H9 (cell line): ENCODE measurements at regions not wholly inside any gene's neighbourhood (a gene's known extent, or its start where the extent isn't known, plus 50 kb on each side); places are given as distances from the start of the nearest gene placed in this dataset.

Experiments used
- DNase-seq: peaks from one replicate; pipeline ENCODE4 v3.0.0-alpha.2; 2017
- H2AFZ ChIP-seq: one replicate; pipeline ENCODE4 v1.6.1; 2013; ENCODE audit warnings: mild to moderate bottlenecking, low read length, control low read depth, moderate library complexity
- H2AK5ac ChIP-seq: 2 replicates; pipeline ENCODE4 v1.6.1; 2013; ENCODE audit warnings: low read length, control low read depth, mixed read lengths; ENCODE audit not compliant: insufficient read length
- H2BK120ac ChIP-seq: one replicate; pipeline ENCODE4 v1.6.1; 2013; ENCODE audit warnings: low read depth, mild to moderate bottlenecking, low read length, control low read depth, inconsistent platforms; ENCODE audit not compliant: poor library complexity, severe bottlenecking
- H2BK12ac ChIP-seq: 2 replicates; pipeline ENCODE4 v1.6.1; 2013; ENCODE audit warnings: low read length, control low read depth, mixed read lengths, low read depth; ENCODE audit not compliant: insufficient read length
- H2BK15ac ChIP-seq: 2 replicates; pipeline ENCODE4 v1.6.1; 2013; ENCODE audit warnings: low read depth, low read length, control low read depth
- H2BK20ac ChIP-seq: one replicate; pipeline ENCODE4 v1.6.1; 2013; ENCODE audit warnings: low read depth, mild to moderate bottlenecking, low read length, control low read depth, inconsistent platforms; ENCODE audit not compliant: poor library complexity, severe bottlenecking
- H2BK5ac ChIP-seq: 2 replicates; pipeline ENCODE4 v1.6.1; 2013; ENCODE audit warnings: low read length, control low read depth, mixed read lengths; ENCODE audit not compliant: insufficient read length
- H3K14ac ChIP-seq: 2 replicates; pipeline ENCODE4 v1.6.1; 2013; ENCODE audit warnings: low read length, control low read depth; ENCODE audit not compliant: insufficient read depth
- H3K18ac ChIP-seq: 2 replicates; pipeline ENCODE4 v1.6.1; 2013; ENCODE audit warnings: low read depth, mild to moderate bottlenecking, mixed read lengths, low read length, control low read depth; ENCODE audit not compliant: insufficient read length
- H3K23ac ChIP-seq: 2 replicates; pipeline ENCODE4 v1.6.1; 2013; ENCODE audit warnings: low read length, control low read depth, mixed read lengths, low read depth; ENCODE audit not compliant: insufficient read length
- H3K23me2 ChIP-seq: 2 replicates; pipeline ENCODE4 v1.6.1; 2013; ENCODE audit warnings: low read depth, mild to moderate bottlenecking, mixed read lengths, low read length, control low read depth; ENCODE audit not compliant: insufficient read length, poor library complexity, severe bottlenecking
- H3K27ac ChIP-seq: 2 replicates; pipeline ENCODE4 v1.5.1; 2013; ENCODE audit warnings: low read length, control low read depth, mixed read lengths, low read depth; ENCODE audit not compliant: insufficient read length
- H3K27me3 ChIP-seq: 2 replicates; pipeline ENCODE4 v1.6.1; 2013; ENCODE audit warnings: low read length, control low read depth, inconsistent platforms; ENCODE audit not compliant: insufficient read depth
- H3K4ac ChIP-seq: 2 replicates; pipeline ENCODE4 v1.6.1; 2013; ENCODE audit warnings: low read depth, mild to moderate bottlenecking, control low read depth, inconsistent platforms, low read length, moderate library complexity
- H3K4me1 ChIP-seq: 2 replicates; pipeline ENCODE4 v1.6.1; 2013; ENCODE audit warnings: low read length, control low read depth, inconsistent platforms; ENCODE audit not compliant: insufficient read depth
- H3K4me2 ChIP-seq: 2 replicates; pipeline ENCODE4 v1.6.1; 2013; ENCODE audit warnings: low read length, control low read depth, mixed read lengths; ENCODE audit not compliant: insufficient read length, insufficient read depth
- H3K56ac ChIP-seq: 2 replicates; pipeline ENCODE4 v1.6.1; 2013; ENCODE audit warnings: low read depth, mild to moderate bottlenecking, mixed read lengths, low read length, control low read depth; ENCODE audit not compliant: insufficient read length
- H3K79me1 ChIP-seq: 2 replicates; pipeline ENCODE4 v1.6.1; 2013; ENCODE audit warnings: low read depth, mild to moderate bottlenecking, moderate library complexity, low read length, control low read depth, inconsistent platforms; ENCODE audit not compliant: insufficient read depth, poor library complexity, severe bottlenecking
- H3K79me2 ChIP-seq: 2 replicates; pipeline ENCODE4 v1.6.1; 2013; ENCODE audit warnings: low read length, control low read depth, inconsistent platforms; ENCODE audit not compliant: insufficient read depth
- H3K9ac ChIP-seq: 2 replicates; pipeline ENCODE4 v1.6.1; 2013; ENCODE audit warnings: low read length, control low read depth, mixed read lengths; ENCODE audit not compliant: insufficient read length; ENCODE audit errors: extremely low read depth
- H3K9me3 ChIP-seq: one replicate; pipeline ENCODE4 v1.6.1; 2013; ENCODE audit warnings: low read depth, low read length, inconsistent platforms; ENCODE audit not compliant: control insufficient read depth
- H3T11ph ChIP-seq: one replicate; pipeline ENCODE4 v1.6.1; 2013; ENCODE audit warnings: mild to moderate bottlenecking, low read length, control low read depth, inconsistent platforms
- H4K20me1 ChIP-seq: one replicate; pipeline ENCODE4 v1.6.1; 2013; ENCODE audit not compliant: control insufficient read depth, insufficient read length, insufficient read depth
- H4K5ac ChIP-seq: 2 replicates; pipeline ENCODE4 v1.6.1; 2013; ENCODE audit warnings: low read depth, mild to moderate bottlenecking, mixed read lengths, low read length, control low read depth; ENCODE audit not compliant: insufficient read length
- H4K8ac ChIP-seq: replicated peaks from 2 replicates; pipeline ENCODE4 v1.6.1; 2013; ENCODE audit warnings: low read length, control low read depth, mixed read lengths, low read depth; ENCODE audit not compliant: insufficient read length
- H4K91ac ChIP-seq: 2 replicates; pipeline ENCODE4 v1.6.1; 2013; ENCODE audit warnings: low read depth, mild to moderate bottlenecking, moderate library complexity, mixed read lengths, low read length, control low read depth; ENCODE audit not compliant: insufficient read length
- H3K27ac Mint-ChIP-seq, 3 experiments: 2 replicates in 2 of 3; 3 replicates in 1 of 3; pipeline ENCODE4 v1.8.0; 2020 to 2021; ENCODE audit warnings: mixed read lengths in 3 of 3, mild to moderate bottlenecking in 1 of 3, moderate library complexity in 1 of 3
- H3K27me3 Mint-ChIP-seq: 2 replicates; pipeline ENCODE4 v1.8.0; 2021; ENCODE audit warnings: low read depth, mild to moderate bottlenecking, moderate library complexity, mixed read lengths
- H3K36me3 Mint-ChIP-seq, 3 experiments: 2 replicates in 2 of 3; 3 replicates in 1 of 3; pipeline ENCODE4 v1.8.0; 2020 to 2021; ENCODE audit warnings: low read depth in 3 of 3, mixed read lengths in 3 of 3; ENCODE audit not compliant: insufficient read depth in 1 of 3
- H3K4me1 Mint-ChIP-seq, 2 experiments: 2 replicates each; pipeline ENCODE4 v1.8.0; 2020; ENCODE audit warnings: mixed read lengths in 2 of 2
- H3K4me3 Mint-ChIP-seq, 2 experiments: 2 replicates in 1 of 2; 3 replicates in 1 of 2; pipeline ENCODE4 v1.8.0; 2020 to 2021; ENCODE audit warnings: mild to moderate bottlenecking in 2 of 2, mixed read lengths in 2 of 2, moderate library complexity in 1 of 2
- H3K9me3 Mint-ChIP-seq, 2 experiments: 2 replicates in 1 of 2; 3 replicates in 1 of 2; pipeline ENCODE4 v1.8.0; 2020; ENCODE audit warnings: mild to moderate bottlenecking in 2 of 2, mixed read lengths in 2 of 2, moderate library complexity in 1 of 2
- WGBS: extraction: QIAGEN DNeasy Blood & Tissue Kit; methylation state at CpG from one replicate; pipeline ENCODE4 v1.1.7; 2013; ENCODE audit warnings: missing lambda C conversion rate, low lambda C conversion rate, mixed read lengths; ENCODE audit not compliant: insufficient read length; ENCODE audit errors: extremely low coverage; 5-methylcytosine and 5-hydroxymethylcytosine counted together
- TF ChIP-seq, protein P1 (sequence below): fragments of 200-600 bp; sonication (generic); conservative IDR thresholded peaks from 3 replicates; pipeline ENCODE4 v1.8.0; 2021; ENCODE audit warnings: antibody characterized with exemption, mild to moderate bottlenecking

DNA sequence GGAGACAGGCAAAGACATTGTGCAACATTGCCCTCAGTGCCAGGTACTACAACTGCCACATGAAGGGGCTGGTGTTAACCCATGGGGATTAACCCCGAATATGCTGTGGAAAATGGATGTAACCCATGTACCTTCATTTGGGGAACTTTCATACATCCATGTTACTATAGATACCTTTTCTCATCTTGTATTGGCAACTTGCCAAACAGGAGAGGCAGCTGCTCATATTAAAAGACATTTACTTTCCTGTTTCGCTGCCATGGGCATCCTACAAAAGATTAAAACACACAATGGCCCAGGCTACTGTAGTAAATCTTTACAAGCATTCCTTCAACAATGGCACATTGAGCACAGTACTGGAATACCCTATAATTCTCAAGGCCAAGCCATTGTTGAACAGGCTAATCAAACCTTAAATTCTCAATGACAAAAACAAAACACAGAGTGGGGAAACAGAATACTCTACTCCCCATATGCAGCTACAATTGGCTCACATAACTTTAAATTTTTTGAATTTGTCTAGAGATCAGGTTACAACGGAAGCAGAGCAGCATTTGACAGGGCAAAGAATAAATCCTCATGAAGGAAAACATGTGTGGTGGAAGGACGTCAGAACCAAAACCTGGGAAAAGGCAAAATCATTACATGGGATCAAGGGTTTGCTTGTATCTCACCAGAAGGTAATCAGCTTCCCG lies 1723.5 kb upstream of the LRRTM1 start:
- no peak overlapping the region for H3T11ph ChIP-seq
- no peak overlapping the region for H4K91ac ChIP-seq
- Mint-ChIP-seq H3K9me3 (peaks cover 22 to 24% of the 10 kb centered on the region in 2 experiments), H3K4me1 (peaks cover 0 to 6% of the 10 kb centered on the region in 2 experiments; a peak in 2 of 4 replicates), H3K36me3 (peaks cover 15 to 30% (median 15%) of the 10 kb centered on the region in 3 experiments), H3K4me3 (no peak overlapping the region), H3K27ac (no peak overlapping the region), H3K27me3 (no peaks in the 10 kb centered on the region)
- peaks cover under 1% of the 10 kb centered on the region for H3K9me3 ChIP-seq
- no peaks in the 10 kb centered on the region for H4K20me1 ChIP-seq
- no peak overlapping the region for H3K14ac ChIP-seq
- H2BK5ac ChIP-seq: no peak overlapping the region
- H3K79me1 ChIP-seq: no peaks in the 10 kb centered on the region
- H2AFZ ChIP-seq: no peak overlapping the region
- no peaks in the 10 kb centered on the region for H3K4me1 ChIP-seq
- no peak overlapping the region for H3K27ac ChIP-seq
- no peak overlapping the region for H3K9ac ChIP-seq
- no peak overlapping the region for H2BK120ac ChIP-seq
- no peak overlapping the region for H4K8ac ChIP-seq
- no peak overlapping the region for H2BK12ac ChIP-seq
- WGBS: no CpG with 5 or more reads among the region's 5 CpGs
- H3K23ac ChIP-seq: no peak overlapping the region
- H3K79me2 ChIP-seq: no peaks in the 10 kb centered on the region
- no peak overlapping the region for H2BK20ac ChIP-seq
- H2AK5ac ChIP-seq: no peak overlapping the region
- no peak for DNase-seq
- no peaks in the 10 kb centered on the region for H3K23me2 ChIP-seq
- no peak overlapping the region for H4K5ac ChIP-seq
- no peak overlapping the region for H3K4ac ChIP-seq
- TF ChIP-seq, protein P1, sequence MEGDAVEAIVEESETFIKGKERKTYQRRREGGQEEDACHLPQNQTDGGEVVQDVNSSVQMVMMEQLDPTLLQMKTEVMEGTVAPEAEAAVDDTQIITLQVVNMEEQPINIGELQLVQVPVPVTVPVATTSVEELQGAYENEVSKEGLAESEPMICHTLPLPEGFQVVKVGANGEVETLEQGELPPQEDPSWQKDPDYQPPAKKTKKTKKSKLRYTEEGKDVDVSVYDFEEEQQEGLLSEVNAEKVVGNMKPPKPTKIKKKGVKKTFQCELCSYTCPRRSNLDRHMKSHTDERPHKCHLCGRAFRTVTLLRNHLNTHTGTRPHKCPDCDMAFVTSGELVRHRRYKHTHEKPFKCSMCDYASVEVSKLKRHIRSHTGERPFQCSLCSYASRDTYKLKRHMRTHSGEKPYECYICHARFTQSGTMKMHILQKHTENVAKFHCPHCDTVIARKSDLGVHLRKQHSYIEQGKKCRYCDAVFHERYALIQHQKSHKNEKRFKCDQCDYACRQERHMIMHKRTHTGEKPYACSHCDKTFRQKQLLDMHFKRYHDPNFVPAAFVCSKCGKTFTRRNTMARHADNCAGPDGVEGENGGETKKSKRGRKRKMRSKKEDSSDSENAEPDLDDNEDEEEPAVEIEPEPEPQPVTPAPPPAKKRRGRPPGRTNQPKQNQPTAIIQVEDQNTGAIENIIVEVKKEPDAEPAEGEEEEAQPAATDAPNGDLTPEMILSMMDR: no peak
- no peak overlapping the region for H3K4me2 ChIP-seq
- no peak overlapping the region for H3K56ac ChIP-seq
- no peak overlapping the region for H3K18ac ChIP-seq
- no peak overlapping the region for H2BK15ac ChIP-seq
- no peaks in the 10 kb centered on the region for H3K27me3 ChIP-seq
